ENCODE measurements at regions not wholly inside any gene's neighbourhood (a gene's known extent, or its start where the extent isn't known, plus 50 kb on each side); places are given as distances from the start of the nearest gene placed in this dataset.
A peak's percentile ranks its signal among the peaks of the same experiment; 100 is the strongest.

DNA sequence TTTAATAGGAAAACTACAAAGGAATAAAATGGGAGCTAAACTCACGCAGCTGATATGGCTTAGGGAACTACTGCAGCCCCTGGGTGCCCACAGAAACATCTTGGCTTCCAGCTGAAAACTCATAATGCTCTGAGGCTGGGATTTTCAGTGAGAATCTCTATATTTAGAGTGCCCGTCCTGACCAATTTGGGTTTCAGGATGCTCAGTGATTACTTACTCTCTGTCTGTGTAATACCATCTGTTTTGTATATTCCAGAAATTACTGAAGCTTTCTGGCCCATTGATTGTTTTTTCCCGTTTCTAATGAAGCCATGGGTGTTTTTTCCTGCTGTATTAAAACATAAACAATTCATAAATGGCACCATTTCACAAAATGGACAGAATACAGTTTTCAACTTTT is 50.6 kb upstream of the ZNF385D start:
- DNase-seq: no peak

DNA sequence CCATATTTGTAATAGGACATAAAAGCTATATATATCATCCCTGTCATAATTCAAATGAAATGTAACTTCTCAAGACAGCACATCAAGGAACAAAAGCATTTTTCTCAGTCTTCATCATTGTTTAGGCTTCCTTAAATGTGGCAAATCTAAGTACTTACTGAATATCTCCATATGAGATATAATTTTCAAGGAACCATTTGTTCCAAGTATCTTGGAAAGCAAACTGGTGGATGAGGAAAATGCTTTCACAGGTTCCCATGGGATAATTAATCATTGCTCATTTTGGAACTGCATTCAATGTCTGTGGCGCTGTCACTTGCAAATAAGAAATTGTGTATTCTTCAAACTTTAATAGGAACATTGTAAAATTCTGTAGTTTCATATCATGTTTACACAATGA is 52.6 kb upstream of the ZNF385D start:
- no peak for DNase-seq

DNA sequence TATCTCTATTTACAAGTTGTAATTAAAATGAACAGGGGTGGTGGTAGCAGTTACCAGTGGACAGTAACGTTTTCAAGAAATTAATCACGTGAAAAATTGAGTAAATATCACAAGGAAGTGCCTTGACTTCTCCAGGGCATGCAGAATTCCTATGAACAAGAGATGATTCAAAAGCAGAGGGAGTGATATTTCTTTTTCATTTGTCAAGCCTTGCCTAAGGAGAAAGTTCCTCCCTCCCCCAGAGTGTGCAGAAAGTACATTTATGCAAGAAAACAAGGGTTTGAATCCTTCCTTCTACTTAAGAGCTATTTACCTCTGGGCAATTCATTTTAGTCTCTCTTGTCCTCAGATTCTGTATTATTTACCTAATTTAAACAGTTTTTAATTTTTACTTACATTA is 53.3 kb upstream of the ZNF385D start:
- DNase-seq: no peak

DNA sequence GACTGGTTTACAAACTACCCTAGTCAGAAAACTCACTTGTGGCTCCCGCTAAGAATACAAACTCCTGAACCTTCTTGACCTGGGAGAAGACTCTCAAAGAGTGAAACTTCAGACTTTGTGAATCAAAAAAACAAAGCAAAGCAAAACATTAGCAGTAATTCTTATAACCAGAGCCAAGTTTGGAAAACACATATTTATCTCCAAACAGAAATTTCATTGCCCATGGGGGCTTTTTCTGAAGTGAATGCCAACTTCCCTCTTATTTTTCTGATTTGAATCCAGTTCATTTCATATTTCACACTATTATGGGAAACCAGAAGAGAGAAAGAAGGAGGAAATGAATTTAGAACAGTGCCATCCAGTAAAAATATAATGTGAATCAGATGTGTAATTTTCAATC is 55.7 kb upstream of the ZNF385D start:
- DNase-seq: no peak

DNA sequence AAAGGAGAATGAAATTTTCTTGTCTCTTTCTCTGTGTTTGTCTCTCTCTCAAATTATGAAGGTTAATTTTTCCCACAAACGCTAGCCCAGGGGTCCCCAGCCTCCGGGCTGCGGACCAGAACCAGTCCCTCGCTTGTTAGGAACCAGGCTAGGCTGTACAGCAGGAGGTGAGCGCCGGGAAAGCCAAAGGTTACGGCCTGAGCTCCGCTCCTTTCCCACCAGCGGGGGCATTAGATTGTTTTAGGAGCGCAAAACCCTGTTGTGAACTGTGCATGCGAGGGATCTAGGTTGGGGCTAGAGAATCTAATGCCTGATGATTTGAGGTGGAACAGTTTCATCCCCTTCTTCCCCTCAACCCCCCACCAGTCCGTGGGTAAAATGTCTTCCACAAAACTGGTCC is 74.7 kb upstream of the ZNF385D start:
- DNase-seq: no peak

DNA sequence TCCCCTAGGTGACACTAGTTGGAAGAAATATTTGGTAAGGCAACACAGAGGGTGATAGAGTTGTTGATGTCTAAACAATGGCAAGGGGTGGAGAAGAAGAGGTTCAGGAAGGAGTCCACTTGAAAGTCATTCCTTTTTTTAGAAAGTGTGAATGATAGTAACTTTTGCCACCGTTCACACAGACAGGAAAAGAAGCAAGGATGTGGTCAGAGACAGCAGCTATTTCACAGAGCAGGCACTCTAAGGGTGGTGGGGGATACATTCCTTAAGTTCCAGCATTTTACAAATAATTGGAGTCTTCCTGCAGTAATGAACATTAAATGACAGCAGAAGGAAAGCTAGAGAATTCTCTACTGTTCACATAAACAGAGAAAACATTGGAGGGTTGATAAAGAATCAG is 75.4 kb upstream of the ZNF385D start:
- peak; percentile 26 for DNase-seq

DNA sequence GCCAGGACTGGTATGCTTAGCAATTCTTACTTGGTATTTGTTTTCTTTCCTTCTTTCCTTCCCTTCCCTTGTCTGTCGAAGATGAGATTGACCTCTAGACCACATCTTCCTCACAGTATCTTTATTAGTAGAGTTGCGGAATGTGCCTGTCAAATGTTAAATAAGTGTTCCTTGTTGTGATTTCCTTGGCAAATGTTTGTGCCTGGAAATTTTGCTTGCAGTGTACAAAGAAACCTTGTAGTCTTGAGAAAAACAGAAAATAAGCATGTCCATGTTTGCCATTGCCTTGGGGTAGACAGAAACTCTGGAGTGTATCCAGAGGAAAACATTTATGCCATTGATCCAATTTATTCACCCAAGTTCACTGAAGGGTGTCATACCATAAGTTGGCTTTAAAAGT is 79.5 kb upstream of the ZNF385D start:
- DNase-seq: no peak

DNA sequence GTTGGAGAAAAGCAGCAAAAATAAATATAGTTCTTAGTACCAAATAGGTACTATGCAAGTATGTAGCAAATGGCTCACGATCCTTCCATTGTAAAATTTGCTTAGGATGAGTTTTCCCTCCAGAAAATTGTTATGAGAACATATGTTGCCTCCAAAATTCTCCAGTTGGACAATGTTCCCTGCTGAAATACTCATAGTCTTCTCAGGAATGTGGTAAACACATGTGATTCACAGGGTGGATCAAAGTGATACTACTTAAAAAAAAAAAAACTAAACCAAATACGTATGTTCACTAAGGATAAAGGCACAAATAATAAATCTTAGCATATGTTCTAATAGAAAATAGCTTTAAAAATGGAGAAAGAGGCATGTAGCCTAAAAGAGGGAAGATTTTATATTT is 84.3 kb upstream of the ZNF385D start:
- peak; percentile 3 for DNase-seq

DNA sequence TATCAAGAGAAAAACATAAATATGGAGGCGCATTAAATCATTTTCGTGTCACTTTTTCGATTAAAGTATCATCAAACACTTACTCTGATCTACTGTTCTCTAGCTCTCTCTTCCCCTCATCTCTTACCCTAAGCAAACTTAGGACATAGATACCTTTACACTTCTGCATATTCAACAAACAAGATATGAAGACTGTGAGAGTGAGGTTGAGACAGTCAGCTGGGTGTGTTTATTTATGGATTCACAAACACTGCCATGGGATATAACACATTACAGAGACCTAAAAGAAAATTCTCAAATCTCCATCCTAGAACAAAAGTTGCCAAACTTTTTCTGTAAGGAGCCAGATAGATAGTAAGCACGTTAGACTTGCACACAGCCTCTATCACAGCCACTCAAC is 85.2 kb upstream of the ZNF385D start:
- no peak for DNase-seq

DNA sequence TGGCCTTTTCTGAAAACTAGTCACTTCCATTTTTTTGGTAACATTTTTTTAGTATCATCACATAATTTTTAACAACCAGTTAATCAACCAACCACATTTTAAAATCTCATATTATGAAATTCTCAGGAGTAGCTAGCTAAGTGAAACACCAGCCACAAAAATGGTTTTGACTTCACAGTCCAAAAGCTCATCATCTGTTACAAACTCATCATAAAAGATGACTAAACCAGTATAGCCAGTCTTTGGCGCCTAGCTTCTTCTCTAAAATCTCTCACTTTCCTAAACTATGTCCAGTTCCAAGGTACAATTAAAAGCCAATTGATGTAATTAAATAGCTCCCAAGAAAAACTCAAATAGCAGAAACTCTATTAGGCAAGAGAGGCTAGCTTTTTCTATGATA is 88.2 kb upstream of the ZNF385D start:
- no peak for DNase-seq

DNA sequence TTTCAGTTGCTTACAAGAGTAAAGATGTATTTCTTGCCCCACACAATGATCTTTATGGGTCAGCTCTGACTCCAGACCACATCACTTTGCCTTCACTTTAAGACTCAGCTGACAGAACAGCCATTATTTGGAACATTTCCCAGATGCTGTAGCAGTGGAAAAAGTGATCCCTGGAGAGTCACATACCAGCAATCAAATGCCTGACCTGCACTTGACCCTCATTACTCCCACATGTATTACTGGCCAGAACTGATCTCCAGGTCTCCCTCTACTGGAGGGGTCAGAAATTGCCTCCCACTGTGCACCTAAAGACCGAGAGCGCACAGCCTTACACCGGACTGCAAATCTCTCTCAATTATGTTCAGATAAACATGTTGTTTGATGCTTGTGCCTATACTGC is 88.6 kb upstream of the ZNF385D start:
- peak; percentile 68 for DNase-seq

DNA sequence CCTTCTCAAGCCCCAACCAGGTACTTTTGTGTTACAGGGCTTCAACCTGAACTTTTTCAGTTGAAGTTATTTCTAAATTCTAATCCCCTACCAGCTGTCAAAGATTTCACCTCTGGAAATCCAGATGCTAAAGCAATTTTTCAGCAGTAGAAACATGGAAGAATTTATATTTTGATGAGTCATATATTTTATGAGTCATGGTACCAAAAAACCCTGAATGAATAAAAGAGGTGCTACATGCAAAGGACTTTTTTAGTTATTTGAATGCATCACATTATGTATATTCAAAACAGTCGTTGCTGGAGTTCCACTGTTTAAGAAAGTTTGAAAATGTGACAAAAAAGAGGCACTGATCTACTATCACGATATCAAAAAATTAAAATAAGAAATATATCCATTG is 96.0 kb upstream of the ZNF385D start:
- DNase-seq: peak; percentile 2

DNA sequence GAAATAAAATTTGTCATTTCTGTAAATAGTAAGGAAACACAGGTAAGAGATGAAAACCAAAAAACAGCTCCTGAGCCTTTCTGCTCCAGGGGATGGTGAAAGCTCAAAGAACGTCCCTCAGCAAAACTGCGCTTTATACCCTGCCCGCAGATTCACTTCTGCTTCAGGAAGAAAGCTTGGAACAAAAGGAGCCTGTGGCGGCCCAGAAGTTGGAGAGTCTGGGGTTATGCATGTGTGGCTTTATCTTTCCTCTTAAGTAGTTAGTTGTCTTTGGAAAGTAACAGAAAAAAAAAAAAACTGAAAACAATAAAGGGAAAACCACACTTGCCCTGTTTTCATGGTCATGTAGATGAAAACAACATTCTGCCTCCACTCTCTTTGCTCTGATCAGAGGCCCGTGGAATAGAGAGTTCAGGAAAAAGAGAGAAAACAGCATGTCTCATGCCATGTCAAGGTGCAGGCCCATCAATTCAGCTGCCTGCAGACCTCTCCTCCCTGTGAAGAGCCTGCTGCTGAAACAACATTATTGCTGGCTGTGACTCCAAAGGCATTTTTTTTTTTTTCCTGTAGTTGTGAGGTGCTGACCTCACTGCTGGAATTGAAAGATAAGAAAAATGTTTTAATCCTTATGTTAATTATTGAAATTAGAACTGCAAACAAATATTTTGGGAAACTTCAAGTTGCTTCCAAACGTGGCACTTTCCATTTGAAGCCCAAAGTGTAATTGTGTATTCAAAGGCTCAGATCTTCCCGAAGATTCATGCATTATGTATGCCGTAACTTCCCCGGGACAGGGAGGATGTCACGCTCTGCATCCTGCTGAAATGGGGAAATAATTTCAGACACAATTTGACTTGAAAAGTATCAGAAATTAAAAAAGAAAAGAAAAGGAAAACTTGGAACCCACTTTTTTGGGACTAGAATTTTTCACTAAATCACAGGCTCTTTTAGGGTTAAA is 108.4 kb upstream of the ZNF385D start:
- no peak for DNase-seq

DNA sequence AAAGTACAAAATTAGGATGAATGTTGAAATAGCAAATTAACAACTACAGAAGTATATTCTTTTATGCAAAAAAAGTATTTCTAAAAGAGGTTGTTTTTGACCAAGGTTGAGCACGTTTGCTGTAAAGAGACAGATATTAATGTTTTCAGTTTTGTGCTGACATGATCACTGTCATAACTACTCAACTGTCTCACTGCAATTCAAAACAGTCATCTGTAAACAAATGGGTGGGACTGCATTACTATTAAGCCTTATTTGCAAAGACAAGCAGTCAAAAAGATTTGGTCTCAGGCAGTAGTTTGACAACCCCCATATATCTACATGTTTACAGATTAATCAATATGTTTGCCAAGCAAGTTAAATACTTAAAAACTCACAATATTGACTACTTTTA is 109.1 kb upstream of the ZNF385D start:
- DNase-seq: no peak

DNA sequence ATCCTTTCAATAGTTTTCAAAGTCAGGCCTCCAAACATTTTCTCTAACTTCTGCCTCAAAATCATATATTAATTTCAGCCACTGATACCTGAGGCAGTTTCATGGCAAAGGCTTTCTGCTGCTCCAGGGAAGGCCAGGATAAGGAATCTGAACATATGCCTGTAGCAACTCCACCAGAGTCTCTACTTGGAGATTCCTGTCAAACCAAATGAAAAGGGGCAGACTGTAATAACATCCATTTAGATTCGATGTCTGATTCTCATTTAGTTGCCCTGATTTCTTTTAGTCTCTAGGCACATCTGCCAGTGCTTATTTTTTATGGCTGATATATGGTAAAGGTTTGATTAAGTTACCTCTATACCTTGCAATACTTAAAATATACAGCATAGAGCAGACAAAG is 109.6 kb upstream of the ZNF385D start:
- no peak for DNase-seq

DNA sequence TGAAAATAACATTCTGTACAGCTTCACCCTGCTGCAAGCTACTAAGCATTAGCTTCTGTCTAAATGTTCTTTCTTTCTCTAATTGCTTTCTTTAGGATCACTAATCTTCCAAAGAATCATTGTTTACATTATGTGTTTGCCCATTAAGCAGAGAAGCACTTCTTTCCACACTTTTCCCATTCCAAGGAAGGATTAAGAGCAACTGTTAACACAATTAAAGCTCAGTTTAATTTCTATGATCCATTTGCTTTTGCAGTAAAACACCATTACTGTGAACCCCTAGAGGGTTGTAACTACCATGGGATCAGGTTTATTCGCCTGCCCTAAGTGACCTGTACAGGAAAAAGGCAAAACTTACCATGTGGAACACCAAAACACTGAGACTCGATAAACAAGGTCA is 125.8 kb upstream of the ZNF385D start:
- DNase-seq: no peak

DNA sequence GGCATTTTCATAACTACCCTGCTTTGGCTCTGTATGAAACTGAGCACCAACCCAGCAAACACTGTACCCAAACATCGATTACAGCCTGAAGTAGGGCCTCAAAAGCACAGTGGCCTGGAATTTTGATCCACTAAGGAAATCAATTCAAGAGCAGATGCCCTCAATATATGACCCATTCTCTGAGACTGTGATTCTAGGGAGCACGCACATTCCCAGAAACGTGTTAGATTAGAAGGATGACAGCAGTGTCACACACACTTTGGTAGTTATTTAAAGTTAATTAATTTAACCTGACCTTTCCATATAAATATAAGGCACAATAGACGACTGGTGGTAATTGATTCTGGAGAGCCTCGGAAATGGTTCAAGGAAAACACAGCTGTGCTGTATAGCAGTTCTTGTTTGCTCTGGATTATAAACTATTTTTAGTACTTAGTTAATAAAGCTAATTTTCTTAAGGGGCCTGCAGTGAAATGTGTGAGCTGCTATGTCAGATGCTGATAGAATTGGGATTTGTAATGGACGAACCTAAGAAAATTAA is 126.3 kb upstream of the ZNF385D start:
- no peak for DNase-seq

DNA sequence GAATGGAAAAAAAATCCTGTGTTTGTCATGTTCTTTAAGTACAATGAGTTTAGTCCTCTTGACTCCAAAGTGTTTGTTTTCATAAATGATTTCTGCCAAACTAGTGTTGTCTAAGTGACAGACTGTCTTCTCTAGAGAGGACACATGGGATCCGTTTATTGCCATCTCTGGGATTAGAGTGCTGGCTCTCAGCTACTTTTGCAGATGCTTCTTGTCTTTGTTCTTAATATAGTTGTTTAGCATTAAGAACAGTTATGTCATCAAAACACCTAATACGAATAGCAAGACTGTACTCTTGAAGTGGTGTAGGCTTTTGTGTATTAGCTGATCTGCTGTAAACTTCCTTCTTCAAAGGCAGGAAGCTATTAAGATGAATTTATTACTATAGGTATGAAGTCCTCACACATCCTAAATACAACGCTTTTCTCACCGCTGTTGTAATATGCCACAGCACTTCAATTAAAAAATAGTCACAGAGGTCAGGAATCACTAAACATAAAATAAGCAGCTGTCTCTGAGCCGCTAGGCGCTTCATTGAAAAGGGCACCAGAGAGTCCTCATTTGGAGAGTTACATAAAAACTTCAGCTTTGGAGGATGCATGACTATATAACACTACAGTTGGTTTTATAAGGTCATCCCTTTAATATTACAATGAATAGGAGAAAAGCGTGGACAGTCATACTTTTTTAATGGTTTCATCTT is 128.3 kb upstream of the ZNF385D start:
- no peak for DNase-seq

DNA sequence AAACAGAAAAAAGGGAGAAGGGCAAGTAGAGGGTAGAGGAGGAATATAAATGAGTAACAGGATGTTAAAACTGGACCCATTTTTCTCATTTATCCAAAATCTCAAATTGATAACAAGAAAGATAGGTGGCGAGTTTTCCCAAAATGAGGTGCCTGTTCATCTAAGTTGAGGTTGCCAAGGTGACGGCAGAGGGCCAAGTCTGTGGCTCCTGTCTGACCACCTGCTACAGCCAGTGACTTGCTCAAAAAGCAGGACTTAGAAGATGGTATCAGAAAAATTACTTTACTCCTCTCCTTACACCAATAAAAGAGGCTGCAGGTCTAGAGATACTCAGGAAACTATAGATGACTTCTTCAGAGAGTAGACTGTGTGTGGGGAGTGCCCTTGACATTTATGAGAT is 137.6 kb upstream of the ZNF385D start:
- no peak for DNase-seq

DNA sequence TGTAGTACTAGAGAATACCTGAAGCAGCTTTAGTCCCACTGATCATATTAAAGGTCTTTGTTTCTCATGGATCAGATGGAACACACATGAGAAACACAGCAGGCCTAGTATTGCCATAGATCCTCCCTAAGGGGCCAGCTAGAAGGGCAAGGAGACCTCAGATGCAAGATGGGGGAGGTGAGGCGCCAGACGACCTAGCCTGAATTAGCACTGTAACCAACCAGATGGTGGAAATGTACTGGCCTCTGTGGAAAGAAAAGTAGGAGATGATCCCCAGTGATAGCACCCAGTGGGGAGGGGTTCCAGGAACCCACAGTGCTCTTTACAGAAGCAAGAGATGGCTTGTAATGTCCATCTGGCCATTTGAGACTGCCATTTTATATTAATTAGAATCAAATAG is 138.2 kb upstream of the ZNF385D start:
- no peak for DNase-seq

DNA sequence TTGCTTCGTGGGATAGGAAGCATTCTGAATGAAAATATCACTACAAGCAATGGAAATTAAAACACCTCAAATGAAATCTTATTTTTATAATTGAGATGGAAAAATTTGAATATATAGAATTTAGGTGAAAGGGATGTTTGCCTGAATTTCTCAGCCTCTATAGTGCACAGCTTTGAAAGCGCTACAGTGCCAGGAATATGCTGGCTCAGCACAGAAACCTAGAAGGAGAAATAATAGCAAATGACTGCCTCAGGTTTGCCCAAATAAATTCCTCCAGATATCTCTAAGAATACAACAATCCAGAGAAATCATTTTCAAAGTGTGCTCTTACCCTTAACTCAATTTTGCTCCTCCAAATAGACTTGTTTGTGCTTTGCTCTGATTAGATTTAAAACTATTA is 141.1 kb upstream of the ZNF385D start:
- DNase-seq: no peak

DNA sequence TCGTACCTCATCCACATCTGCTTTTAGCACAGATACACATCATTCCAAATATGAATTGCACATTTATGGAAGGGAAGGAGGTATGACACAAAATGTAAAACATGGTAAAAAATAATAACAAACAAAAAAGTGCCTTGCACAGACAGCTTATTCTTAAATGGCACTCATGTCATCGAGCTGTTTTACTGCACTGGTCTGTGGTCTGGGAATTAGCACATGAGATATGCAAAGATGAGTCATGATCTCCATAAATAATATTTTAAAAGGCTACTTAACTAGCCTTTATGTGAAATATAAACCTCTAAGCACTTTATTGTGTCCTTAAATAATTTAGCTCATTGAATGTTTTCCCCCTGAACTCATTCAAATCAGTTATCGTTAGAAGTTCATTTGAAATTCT is 142.2 kb upstream of the ZNF385D start:
- peak; percentile 30 for DNase-seq

DNA sequence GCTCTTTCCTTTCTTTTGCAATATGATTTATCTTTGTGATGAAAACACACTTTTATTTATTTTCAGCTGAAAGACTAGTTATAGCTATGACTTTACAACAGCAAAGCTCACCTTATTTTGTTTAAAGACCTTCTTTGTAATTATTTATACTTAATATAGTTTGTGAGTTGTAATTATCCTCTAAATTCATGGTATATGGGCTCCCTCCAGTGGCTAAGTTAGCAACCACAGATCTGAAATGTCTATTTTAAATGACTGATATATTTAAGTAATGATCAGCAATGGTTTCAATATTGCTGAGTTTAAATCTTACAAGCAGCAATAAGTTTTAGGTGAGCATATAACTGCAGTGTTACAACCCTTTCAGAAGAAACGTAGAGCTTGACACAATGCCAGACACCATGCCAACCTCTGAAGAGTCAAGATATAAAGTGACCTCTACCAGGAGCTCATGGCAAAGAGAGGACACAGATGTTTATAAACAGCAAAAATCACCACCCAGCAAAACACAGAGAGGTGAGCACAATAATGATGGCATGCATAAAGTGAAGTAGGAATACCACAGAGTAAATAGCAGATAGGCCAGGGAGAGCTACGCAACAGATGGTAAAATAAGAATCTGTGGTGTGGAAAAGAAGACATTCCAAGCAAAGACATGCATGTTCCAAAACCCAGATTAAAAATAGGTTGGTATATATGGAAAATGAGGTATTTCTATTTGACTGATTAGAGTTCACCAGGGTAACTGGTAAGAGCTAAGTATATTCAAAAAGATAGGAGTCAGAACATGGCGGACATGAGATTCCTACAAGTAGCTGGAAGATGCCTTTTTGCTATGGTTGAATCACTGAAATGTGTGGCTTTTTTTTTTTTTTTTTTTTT is 143.7 kb upstream of the ZNF385D start:
- peak; percentile 17 for DNase-seq
